SKM-1 (cell line): ENCODE measurements at regions not wholly inside any gene's neighbourhood (a gene's known extent, or its start where the extent isn't known, plus 50 kb on each side); places are given as distances from the start of the nearest gene placed in this dataset.

Experiments
- DNase-seq: peaks from one replicate; lab custom pipeline; 2025; ENCODE audit not compliant: unreplicated experiment; lab: John Stamatoyannopoulos, UW

- DNase-seq: no peak
Measured at GRCh38 chr10:28481968-28482367, 51.0 kb upstream of the WAC start.
